ENCODE measurements at regions not wholly inside any gene's neighbourhood (a gene's known extent, or its start where the extent isn't known, plus 50 kb on each side); places are given as distances from the start of the nearest gene placed in this dataset.

GRCh38 chr12:82130762-82131161 lies 227.4 kb downstream of the CCDC59 start:
- TF ChIP-seq CTCF (IDR thresholded peaks at IDR 0.05; ENCODE audit: insufficient read depth, low read depth, low read length) = no peak
- TF ChIP-seq EZH2 (IDR thresholded peaks at IDR 0.05; ENCODE audit: insufficient read depth, low read length) = no peak

All from astrocyte (in vitro differentiated cells and primary cell).